ENCODE measurements at regions not wholly inside any gene's neighbourhood (a gene's known extent, or its start where the extent isn't known, plus 50 kb on each side); places are given as distances from the start of the nearest gene placed in this dataset.
"Not testable (repeated sequence)": the region's sequence is repeated elsewhere in the genome, so short reads cannot be mapped to it uniquely, and the experiment has no call there.

GRCh38 chr15:81777546-81777945 is 268.3 kb downstream of the MEX3B start:
- intact Hi-C loops (cut with micrococcal nuclease) = no loop called here

- intact Hi-C loops (cut with micrococcal nuclease) = no loop called here
These were observed 268.8 kb downstream of the MEX3B start for GRCh38 chr15:81776976-81777375.

GRCh38 chr15:81775779-81776178 is 270.0 kb downstream of the MEX3B start:
- intact Hi-C loops (cut with micrococcal nuclease) = not testable (repeated sequence)

DNA sequence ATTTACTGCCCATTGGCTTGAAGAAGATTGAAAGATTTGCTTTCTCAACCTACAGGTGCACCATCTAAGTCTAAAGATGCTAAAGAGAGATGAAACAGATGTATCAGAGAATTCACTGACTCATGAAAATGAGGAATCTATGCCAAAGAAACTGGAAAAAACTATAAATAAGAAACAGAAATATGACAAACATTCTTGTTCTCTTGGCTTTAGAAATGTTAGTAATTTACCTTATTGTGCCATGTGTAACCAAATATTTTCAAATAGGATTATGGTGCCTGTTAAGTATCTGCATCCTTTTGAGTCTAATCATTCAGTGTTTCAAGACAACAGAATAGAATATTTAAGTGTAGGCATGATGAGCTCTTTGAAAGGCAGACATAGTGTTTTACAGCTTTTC is 271.5 kb downstream of the MEX3B start:
- intact Hi-C loops (cut with micrococcal nuclease) = no loop called here

- intact Hi-C loops (cut with micrococcal nuclease) = no loop called here
These were observed 277.0 kb downstream of the MEX3B start for GRCh38 chr15:81768773-81769172.

DNA sequence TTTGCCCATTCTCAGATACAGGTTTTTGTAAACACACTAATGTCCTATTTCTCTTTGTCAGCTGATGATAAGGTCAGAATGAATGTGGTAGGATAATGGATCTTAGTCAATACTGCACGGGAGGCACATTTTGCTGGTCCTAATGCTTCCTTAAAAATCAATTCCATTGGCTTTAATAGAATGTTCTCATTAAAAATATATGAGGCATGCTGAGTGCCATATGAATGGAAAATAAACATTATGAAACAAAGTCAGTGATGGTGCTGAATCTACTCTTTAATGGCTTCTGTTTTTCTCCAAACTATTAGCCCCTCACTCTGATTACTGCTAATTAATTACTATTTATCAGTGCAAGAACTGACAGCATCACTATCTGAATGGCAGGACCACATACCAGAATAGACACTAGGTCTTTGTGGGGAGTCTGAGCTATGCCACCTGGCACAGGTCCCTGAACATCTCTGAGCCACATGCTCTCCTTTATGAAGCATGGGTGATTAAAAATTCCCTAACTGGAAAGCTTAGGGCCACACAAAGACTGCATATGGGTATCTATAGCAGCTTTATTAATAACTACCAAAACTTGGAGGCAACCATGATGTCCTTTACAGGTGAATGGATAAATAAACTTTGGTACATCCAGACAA is 278.9 kb downstream of the MEX3B start:
- intact Hi-C loops (cut with micrococcal nuclease) = no loop called here

DNA sequence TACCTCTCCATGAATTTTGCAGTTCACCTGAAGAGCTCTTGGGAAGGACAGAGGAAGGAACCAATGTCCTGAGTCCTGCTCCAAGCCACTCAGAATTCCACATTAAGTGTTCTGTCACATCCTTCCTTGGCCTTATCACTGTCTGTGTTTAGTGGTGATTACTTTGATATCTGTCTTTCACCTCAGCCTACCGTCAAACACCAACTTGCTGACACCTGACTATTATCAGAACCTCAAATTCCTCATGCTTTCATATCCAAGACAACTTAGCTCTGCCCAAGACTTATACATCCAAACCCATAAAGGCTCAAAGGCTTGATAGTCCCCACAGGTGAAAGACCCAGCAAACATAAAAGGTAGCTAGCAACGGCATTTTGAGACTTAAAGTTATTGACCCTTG is 280.0 kb downstream of the MEX3B start:
- intact Hi-C loops (cut with micrococcal nuclease) = no loop called here

- intact Hi-C loops (cut with micrococcal nuclease) = no loop called here
These were observed 282.5 kb downstream of the MEX3B start for GRCh38 chr15:81763304-81763703.

DNA sequence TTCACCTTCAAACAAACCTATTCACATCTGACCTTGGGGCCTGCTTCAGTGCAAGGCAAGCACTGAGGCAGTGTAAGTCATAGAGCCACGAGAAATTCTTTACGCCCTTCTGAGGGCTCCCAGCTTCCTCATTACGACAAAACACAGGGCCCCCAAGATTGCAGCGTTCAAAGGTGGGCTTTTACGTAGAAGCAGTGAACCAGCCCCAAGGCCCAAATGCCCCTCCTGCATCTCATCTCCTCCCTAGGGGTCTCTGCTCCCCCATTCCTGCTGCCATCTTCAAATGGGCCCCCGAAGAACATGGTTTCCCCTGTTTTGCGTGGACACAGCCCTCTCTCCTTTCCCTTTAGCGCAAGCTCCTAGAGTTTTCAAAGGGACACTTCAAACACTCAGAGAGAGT is 285.1 kb downstream of the MEX3B start:
- intact Hi-C loops (cut with micrococcal nuclease) = no loop called here

DNA sequence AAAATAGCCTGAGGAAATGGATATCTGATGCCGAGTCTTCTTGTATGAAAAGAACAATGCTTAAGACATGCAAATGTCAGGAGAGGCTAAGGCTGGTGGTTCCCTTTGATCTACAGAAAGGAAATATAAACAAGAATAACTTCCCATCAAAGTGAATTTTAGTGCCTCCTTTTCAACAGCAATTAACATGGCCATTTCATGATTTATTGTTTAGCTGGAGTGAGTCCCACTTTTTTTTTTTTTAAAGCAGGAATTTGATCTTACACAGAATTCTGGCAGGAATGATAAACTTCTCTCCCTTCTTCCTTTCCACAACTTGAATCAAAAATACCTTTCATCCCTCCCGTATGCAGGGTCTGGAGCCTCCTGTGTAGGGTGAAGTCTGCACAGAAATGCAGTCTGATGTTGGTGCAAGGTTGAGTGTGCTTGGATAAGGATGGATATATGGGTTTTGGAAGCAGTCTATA is 287.0 kb downstream of the MEX3B start:
- intact Hi-C loops (cut with micrococcal nuclease) = no loop called here

GRCh38 chr15:81755626-81756025 is 290.2 kb downstream of the MEX3B start:
- intact Hi-C loops (cut with micrococcal nuclease) = no loop called here

DNA sequence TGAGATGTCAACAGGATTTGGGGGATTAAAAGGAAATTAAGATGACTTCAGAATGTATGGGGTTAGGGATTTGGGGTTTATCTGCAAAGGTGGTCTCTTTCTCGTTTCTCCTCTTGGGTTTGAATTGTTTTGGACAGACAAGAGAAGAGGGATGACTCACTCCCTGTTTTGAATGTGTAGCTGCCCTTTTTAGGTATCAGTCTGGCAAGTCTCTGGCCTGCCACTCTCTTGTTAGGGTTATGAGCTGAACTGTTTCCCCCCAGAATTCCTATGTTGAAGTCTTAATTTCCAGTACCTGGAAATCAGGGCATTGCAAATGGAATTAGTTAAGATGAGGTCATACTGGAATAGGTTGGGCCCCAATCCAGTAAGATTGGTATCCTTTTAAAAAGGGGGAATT is 291.7 kb downstream of the MEX3B start:
- intact Hi-C loops (cut with micrococcal nuclease) = no loop called here

DNA sequence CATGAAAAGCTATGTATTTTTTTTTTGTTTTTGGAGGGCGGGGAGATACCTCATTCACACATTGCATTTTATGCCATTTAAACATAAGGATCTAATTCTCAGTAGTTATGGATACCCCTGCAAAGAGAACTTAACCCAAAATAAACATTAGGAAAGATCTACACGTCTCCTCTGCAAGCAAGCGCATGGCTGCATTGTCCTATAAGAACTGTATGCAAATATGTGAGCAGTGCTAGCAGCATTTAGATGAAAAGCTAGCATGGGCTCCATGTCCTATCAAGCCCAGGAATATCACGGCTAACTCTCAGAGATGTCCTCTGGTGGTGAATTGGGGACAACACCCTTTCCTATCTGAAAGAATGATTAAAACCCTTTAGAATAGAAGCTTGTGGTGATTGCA is 292.8 kb downstream of the MEX3B start:
- intact Hi-C loops (cut with micrococcal nuclease) = no loop called here

- intact Hi-C loops (cut with micrococcal nuclease) = no loop called here
These were observed 293.3 kb downstream of the MEX3B start for GRCh38 chr15:81752546-81752942.

DNA sequence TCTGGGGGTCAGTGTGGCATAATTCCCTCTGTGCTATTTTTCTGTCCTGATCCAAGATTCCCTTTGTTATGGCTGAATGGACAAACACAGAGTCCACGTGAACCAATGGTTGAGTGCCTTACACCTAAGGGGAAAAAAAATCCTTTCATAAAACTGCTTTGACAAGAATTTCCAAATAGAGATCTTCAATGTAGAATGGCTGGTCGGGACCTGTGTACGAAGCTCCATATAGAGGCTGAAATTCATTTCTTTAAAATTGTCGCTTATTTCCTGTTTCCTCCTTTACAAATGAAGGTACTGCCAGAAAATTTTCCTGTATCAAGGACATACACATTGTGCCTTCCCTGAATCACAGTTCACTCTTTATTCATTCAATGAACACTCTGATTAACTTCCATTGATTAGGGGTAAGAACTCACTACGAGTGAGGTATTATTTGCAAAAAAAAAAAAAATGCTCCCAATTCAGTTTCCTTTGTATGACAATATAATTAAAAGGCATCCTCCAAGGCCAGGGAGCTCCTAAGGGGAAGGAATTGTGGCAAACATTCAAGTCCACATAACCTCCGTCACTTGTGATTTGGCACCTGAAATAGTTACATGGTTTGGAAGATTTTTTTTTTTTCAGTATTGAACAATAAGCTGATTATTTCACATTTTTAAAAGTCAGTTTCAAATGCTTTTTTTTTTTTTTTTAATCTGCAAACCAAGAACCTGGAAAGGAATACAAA is 293.8 kb downstream of the MEX3B start:
- intact Hi-C loops (cut with micrococcal nuclease) = no loop called here

- intact Hi-C loops (cut with micrococcal nuclease) = no loop called here
These were observed 294.6 kb downstream of the MEX3B start for GRCh38 chr15:81751256-81751655.

- intact Hi-C loops (cut with micrococcal nuclease) = no loop called here
These were observed 296.0 kb downstream of the MEX3B start for GRCh38 chr15:81749716-81750375.

GRCh38 chr15:81747482-81747881 is 298.3 kb downstream of the MEX3B start:
- intact Hi-C loops (cut with micrococcal nuclease) = no loop called here

DNA sequence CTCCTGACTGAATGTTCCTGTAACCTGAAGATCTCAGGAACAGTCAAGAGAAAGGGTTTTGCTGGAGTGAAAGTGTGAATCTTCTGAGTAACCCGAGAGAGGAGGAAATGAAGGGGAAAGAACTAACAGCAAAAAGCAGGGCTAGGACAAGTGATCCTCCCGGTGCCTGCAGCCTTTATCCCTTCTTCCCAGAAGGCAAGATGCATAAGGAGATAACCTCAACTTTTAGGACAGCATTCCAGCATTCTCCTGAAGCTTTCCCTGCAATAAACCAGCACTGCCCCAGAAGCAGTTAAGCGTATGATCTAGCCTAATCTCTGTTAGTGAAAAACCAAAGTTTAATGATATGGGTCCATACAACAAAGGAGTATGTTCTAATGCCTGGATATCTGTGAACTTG is 298.8 kb downstream of the MEX3B start:
- intact Hi-C loops (cut with micrococcal nuclease) = no loop called here

GRCh38 chr15:81744364-81744763 is 301.5 kb downstream of the MEX3B start:
- intact Hi-C loops (cut with micrococcal nuclease) = no loop called here

GRCh38 chr15:81740416-81740815 is 305.4 kb downstream of the MEX3B start:
- intact Hi-C loops (cut with micrococcal nuclease) = no loop called here

- intact Hi-C loops (cut with micrococcal nuclease) = no loop called here
These were observed 316.5 kb downstream of the MEX3B start for GRCh38 chr15:81729340-81729739.

DNA sequence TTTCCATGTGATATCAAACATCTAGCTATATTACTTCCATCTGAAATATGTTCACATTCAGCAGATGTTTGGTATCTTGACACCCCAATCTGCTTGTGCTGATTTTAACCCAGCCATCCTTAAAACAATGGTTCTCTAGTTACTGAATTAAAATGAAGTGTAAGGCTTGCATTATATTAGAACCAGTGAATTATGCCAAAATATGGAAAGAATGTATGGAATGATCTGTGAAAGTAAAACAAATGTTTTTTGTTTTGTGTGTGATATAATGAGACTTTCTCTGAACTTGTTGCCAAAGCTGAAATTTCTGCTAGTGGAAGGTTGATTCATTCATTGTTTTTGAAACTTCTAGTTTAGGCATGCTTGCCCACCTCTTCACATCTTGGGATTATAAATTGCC is 317.1 kb downstream of the MEX3B start:
- intact Hi-C loops (cut with micrococcal nuclease) = no loop called here
